BLaER1 treated with 17β-estradiol and CSF1 and Interleukin-3, amounts not matched to agents 10 nM and 100 nM (cell line): ENCODE measurements at regions not wholly inside any gene's neighbourhood (a gene's known extent, or its start where the extent isn't known, plus 50 kb on each side); places are given as distances from the start of the nearest gene placed in this dataset.

Experiments used
- H3K27ac ChIP-seq, 11 experiments: shearing (Covaris generic); formaldehyde crosslinking; 2 replicates each; pipeline ENCODE4 v1.8.1; 2022
- H3K27me3 ChIP-seq, 11 experiments: shearing (Covaris generic); formaldehyde crosslinking; 2 replicates each; pipeline ENCODE4 v1.8.1; 2022
- H3K36me3 ChIP-seq, 11 experiments: shearing (Covaris generic); formaldehyde crosslinking; 2 replicates each; pipeline ENCODE4 v1.8.1; 2022
- H3K4me1 ChIP-seq, 10 experiments: shearing (Covaris generic); formaldehyde crosslinking; 2 replicates each; pipeline ENCODE4 v1.8.1; 2022
- H3K4me2 ChIP-seq, 11 experiments: shearing (Covaris generic); formaldehyde crosslinking; 2 replicates each; pipeline ENCODE4 v1.8.1; 2022
- H3K4me3 ChIP-seq, 10 experiments: shearing (Covaris generic); formaldehyde crosslinking; 2 replicates each; pipeline ENCODE4 v1.8.1; 2022
- H3K9ac ChIP-seq, 11 experiments: shearing (Covaris generic); formaldehyde crosslinking; 2 replicates each; pipeline ENCODE4 v1.8.1; 2022
- H3K9me3 ChIP-seq, 11 experiments: shearing (Covaris generic); formaldehyde crosslinking; replicated peaks in 1 of 11; 2 replicates each; pipeline ENCODE4 v1.8.1; 2022
- H4K20me1 ChIP-seq, 11 experiments: shearing (Covaris generic); formaldehyde crosslinking; 2 replicates each; pipeline ENCODE4 v1.8.1; 2022
- Cebpa-rat ChIP-seq, 11 experiments: shearing (Covaris generic); IDR thresholded peaks; 2 replicates each; pipeline ENCODE4 v1.8.1; 2022

GRCh38 chr6:145051661-145052060, 683.7 kb downstream of the EPM2A start:
- H3K4me1 ChIP-seq, result peaks cover 0 to 15% (median 0%) of the 10 kb centered on the region in 10 experiments; a peak in 4 of 20 replicates
- no peak overlapping the region for H3K27ac ChIP-seq
- no peak overlapping the region for H3K4me3 ChIP-seq
- TF ChIP-seq Cebpa-rat (IDR thresholded peaks at IDR 0.05), result peak in 5 of 11 experiments; percentile 35 to 73 (median 48); a peak in 6 of 22 replicates
- H4K20me1 ChIP-seq, result no peaks in the 10 kb centered on the region
- no peak overlapping the region for H3K9ac ChIP-seq
- no peaks in the 10 kb centered on the region for H3K9me3 ChIP-seq
- peak overlapping the region in 3 of 11 experiments; percentile 5 to 50 (median 48); a peak in 3 of 22 replicates for H3K4me2 ChIP-seq
- no peaks in the 10 kb centered on the region for H3K36me3 ChIP-seq
- no peaks in the 10 kb centered on the region for H3K27me3 ChIP-seq

- TF ChIP-seq Cebpa-rat (IDR thresholded peaks at IDR 0.05), result no peak
- H3K4me1 ChIP-seq, result peaks cover 0 to 16% (median 0%) of the 10 kb centered on the region in 10 experiments; a peak in 4 of 20 replicates
- no peaks in the 10 kb centered on the region for H3K36me3 ChIP-seq
- no peak overlapping the region for H3K4me2 ChIP-seq
- no peak overlapping the region for H3K4me3 ChIP-seq
- no peak overlapping the region for H3K9ac ChIP-seq
- H3K27ac ChIP-seq, result no peak overlapping the region
- H4K20me1 ChIP-seq, result no peaks in the 10 kb centered on the region
- H3K27me3 ChIP-seq, result no peaks in the 10 kb centered on the region
- H3K9me3 ChIP-seq, result no peaks in the 10 kb centered on the region
These were observed 679.8 kb downstream of the EPM2A start for GRCh38 chr6:145055567-145055966.

- TF ChIP-seq Cebpa-rat (IDR thresholded peaks at IDR 0.05), result no peak
- no peak overlapping the region for H3K4me3 ChIP-seq
- H3K9ac ChIP-seq, result no peak overlapping the region
- H3K4me2 ChIP-seq, result no peak overlapping the region
- H3K27me3 ChIP-seq, result no peaks in the 10 kb centered on the region
- no peak overlapping the region for H3K27ac ChIP-seq
- no peaks in the 10 kb centered on the region for H4K20me1 ChIP-seq
- peaks cover 0 to 7% (median 0%) of the 10 kb centered on the region in 10 experiments; a peak in 1 of 20 replicates for H3K4me1 ChIP-seq
- H3K9me3 ChIP-seq, result no peaks in the 10 kb centered on the region
- H3K36me3 ChIP-seq, result no peaks in the 10 kb centered on the region
These were observed 674.6 kb downstream of the EPM2A start for GRCh38 chr6:145060714-145061113.

GRCh38 chr6:145063091-145063490, 672.2 kb downstream of the EPM2A start:
- TF ChIP-seq Cebpa-rat (IDR thresholded peaks at IDR 0.05), result no peak
- no peaks in the 10 kb centered on the region for H4K20me1 ChIP-seq
- H3K9ac ChIP-seq, result no peak overlapping the region
- no peaks in the 10 kb centered on the region for H3K27me3 ChIP-seq
- no peaks in the 10 kb centered on the region for H3K9me3 ChIP-seq
- no peaks in the 10 kb centered on the region for H3K36me3 ChIP-seq
- no peak overlapping the region for H3K27ac ChIP-seq
- H3K4me3 ChIP-seq, result no peak overlapping the region
- H3K4me2 ChIP-seq, result no peak overlapping the region
- H3K4me1 ChIP-seq, result no peaks in the 10 kb centered on the region

GRCh38 chr6:145067430-145067829, 667.9 kb downstream of the EPM2A start:
- Histone ChIP-seq H3K4me1 (no peaks in the 10 kb centered on the region), H3K36me3 (no peaks in the 10 kb centered on the region), H3K9ac (no peak overlapping the region), H3K27me3 (no peaks in the 10 kb centered on the region), H3K27ac (no peak overlapping the region), H4K20me1 (no peaks in the 10 kb centered on the region), H3K4me3 (no peak overlapping the region), H3K9me3 (peaks cover 0 to 11% (median 6%) of the 10 kb centered on the region in 11 experiments; a peak in 2 of 22 replicates), H3K4me2 (no peak overlapping the region)
- TF ChIP-seq Cebpa-rat (IDR thresholded peaks at IDR 0.05), result no peak

- H3K27me3 ChIP-seq, result no peaks in the 10 kb centered on the region
- no peak overlapping the region for H3K4me3 ChIP-seq
- H3K9ac ChIP-seq, result no peak overlapping the region
- no peaks in the 10 kb centered on the region for H3K36me3 ChIP-seq
- no peak overlapping the region for H3K27ac ChIP-seq
- peaks cover 0 to 11% (median 6%) of the 10 kb centered on the region in 11 experiments; a peak in 2 of 22 replicates for H3K9me3 ChIP-seq
- no peaks in the 10 kb centered on the region for H4K20me1 ChIP-seq
- H3K4me2 ChIP-seq, result no peak overlapping the region
- H3K4me1 ChIP-seq, result no peaks in the 10 kb centered on the region
- no peak for TF ChIP-seq Cebpa-rat (IDR thresholded peaks at IDR 0.05)
These were observed 666.7 kb downstream of the EPM2A start for GRCh38 chr6:145068577-145068976.

GRCh38 chr6:145069966-145070365, 665.4 kb downstream of the EPM2A start:
- no peaks in the 10 kb centered on the region for H3K36me3 ChIP-seq
- no peak overlapping the region for H3K4me3 ChIP-seq
- no peaks in the 10 kb centered on the region for H3K27me3 ChIP-seq
- H3K4me1 ChIP-seq, result no peaks in the 10 kb centered on the region
- peaks cover 0 to 11% (median 6%) of the 10 kb centered on the region in 11 experiments; a peak in 2 of 22 replicates for H3K9me3 ChIP-seq
- H3K4me2 ChIP-seq, result no peak overlapping the region
- no peak overlapping the region for H3K9ac ChIP-seq
- no peak for TF ChIP-seq Cebpa-rat (IDR thresholded peaks at IDR 0.05)
- no peaks in the 10 kb centered on the region for H4K20me1 ChIP-seq
- no peak overlapping the region for H3K27ac ChIP-seq

GRCh38 chr6:145070791-145071190, 664.5 kb downstream of the EPM2A start:
- H3K27ac ChIP-seq, result no peak overlapping the region
- H3K4me3 ChIP-seq, result no peak overlapping the region
- H3K9me3 ChIP-seq, result peaks cover 0 to 11% (median 6%) of the 10 kb centered on the region in 11 experiments; a peak in 2 of 22 replicates
- H3K27me3 ChIP-seq, result no peaks in the 10 kb centered on the region
- peaks cover 0 to 2% (median 0%) of the 10 kb centered on the region in 10 experiments; a peak in 2 of 20 replicates for H3K4me1 ChIP-seq
- H4K20me1 ChIP-seq, result no peaks in the 10 kb centered on the region
- no peak for TF ChIP-seq Cebpa-rat (IDR thresholded peaks at IDR 0.05)
- H3K36me3 ChIP-seq, result no peaks in the 10 kb centered on the region
- H3K9ac ChIP-seq, result no peak overlapping the region
- H3K4me2 ChIP-seq, result no peak overlapping the region

- no peak overlapping the region for H3K9ac ChIP-seq
- H3K4me3 ChIP-seq, result no peak overlapping the region
- no peak overlapping the region for H3K27ac ChIP-seq
These were observed 663.5 kb downstream of the EPM2A start for GRCh38 chr6:145071836-145072235.

GRCh38 chr6:145073811-145074210, 661.5 kb downstream of the EPM2A start:
- TF ChIP-seq Cebpa-rat (IDR thresholded peaks at IDR 0.05), result no peak
- Histone ChIP-seq H3K27ac (no peak overlapping the region), H3K4me3 (no peak overlapping the region), H3K27me3 (no peaks in the 10 kb centered on the region), H3K9ac (no peak overlapping the region), H3K4me1 (peaks cover 0 to 9% (median 0%) of the 10 kb centered on the region in 10 experiments; a peak in 4 of 20 replicates), H3K9me3 (peaks cover 0 to 11% (median 6%) of the 10 kb centered on the region in 11 experiments; a peak in 2 of 22 replicates), H3K4me2 (no peak overlapping the region), H4K20me1 (no peaks in the 10 kb centered on the region), H3K36me3 (no peaks in the 10 kb centered on the region)

More at GRCh38 chr6:145071836-145072235, 663.5 kb downstream of the EPM2A start:
- no peaks in the 10 kb centered on the region for H4K20me1 ChIP-seq
- H3K4me1 ChIP-seq, result peaks cover 0 to 9% (median 0%) of the 10 kb centered on the region in 10 experiments; a peak in 4 of 20 replicates
- H3K4me2 ChIP-seq, result no peak overlapping the region
- TF ChIP-seq Cebpa-rat (IDR thresholded peaks at IDR 0.05), result no peak
- no peaks in the 10 kb centered on the region for H3K36me3 ChIP-seq
- H3K9me3 ChIP-seq, result peaks cover 0 to 11% (median 6%) of the 10 kb centered on the region in 11 experiments; a peak in 2 of 22 replicates
- H3K27me3 ChIP-seq, result no peaks in the 10 kb centered on the region
